ENCODE measurements at regions not wholly inside any gene's neighbourhood (a gene's known extent, or its start where the extent isn't known, plus 50 kb on each side); places are given as distances from the start of the nearest gene placed in this dataset.

GRCh38 chr3:118736107-118736506 lies 298.5 kb downstream of the IGSF11 start:
- Histone ChIP-seq H3K27me3 (ENCODE audit: low read depth, low read length) (no peaks in the 10 kb centered on the region), H3K79me2 (ENCODE audit: low read length) (no peaks in the 10 kb centered on the region), H3K9ac (ENCODE audit: low read length) (no peak overlapping the region), H3K27ac (ENCODE audit: low read length) (no peak overlapping the region), H3K9me3 (ENCODE audit: insufficient read depth, low read length) (no peaks in the 10 kb centered on the region), H3K4me1 (ENCODE audit: low read length) (no peaks in the 10 kb centered on the region), H3K36me3 (replicated peaks; ENCODE audit: low read depth, low read length) (no peaks in the 10 kb centered on the region), H3K4me3 (ENCODE audit: low read length) (no peak overlapping the region), H4K20me1 (ENCODE audit: insufficient read depth, low read length) (no peaks in the 10 kb centered on the region), H2AFZ (ENCODE audit: low read depth, low read length) (no peak overlapping the region), H3K4me2 (ENCODE audit: low read length) (no peak overlapping the region)
- no peak for TF ChIP-seq EZH2phosphoT487 (IDR thresholded peaks at IDR 0.05; ENCODE audit: low read depth)
- TF ChIP-seq CTCF (IDR thresholded peaks at IDR 0.05; ENCODE audit: low read depth, low read length): no peak

GRCh38 chr3:118740722-118741290 lies 293.8 kb downstream of the IGSF11 start:
- H3K4me2 ChIP-seq (ENCODE audit: low read length): no peak overlapping the region
- no peak overlapping the region for H3K27ac ChIP-seq (ENCODE audit: low read length)
- no peaks in the 10 kb centered on the region for H3K4me1 ChIP-seq (ENCODE audit: low read length)
- no peak overlapping the region for H3K9ac ChIP-seq (ENCODE audit: low read length)
- no peaks in the 10 kb centered on the region for H3K27me3 ChIP-seq (ENCODE audit: low read depth, low read length)
- no peaks in the 10 kb centered on the region for H3K9me3 ChIP-seq (ENCODE audit: insufficient read depth, low read length)
- H3K36me3 ChIP-seq (replicated peaks; ENCODE audit: low read depth, low read length): no peaks in the 10 kb centered on the region
- H3K79me2 ChIP-seq (ENCODE audit: low read length): no peaks in the 10 kb centered on the region
- no peaks in the 10 kb centered on the region for H4K20me1 ChIP-seq (ENCODE audit: insufficient read depth, low read length)
- H2AFZ ChIP-seq (ENCODE audit: low read depth, low read length): no peak overlapping the region
- H3K4me3 ChIP-seq (ENCODE audit: low read length): no peak overlapping the region
- TF ChIP-seq EZH2phosphoT487 (IDR thresholded peaks at IDR 0.05; ENCODE audit: low read depth): no peak
- TF ChIP-seq CTCF (IDR thresholded peaks at IDR 0.05; ENCODE audit: low read depth, low read length): no peak

GRCh38 chr3:118742760-118743159 lies 291.9 kb downstream of the IGSF11 start:
- Histone ChIP-seq H3K36me3 (replicated peaks; ENCODE audit: low read depth, low read length) (no peaks in the 10 kb centered on the region), H3K27ac (ENCODE audit: low read length) (no peak overlapping the region), H4K20me1 (ENCODE audit: insufficient read depth, low read length) (no peaks in the 10 kb centered on the region), H3K4me2 (ENCODE audit: low read length) (no peak overlapping the region), H3K9me3 (ENCODE audit: insufficient read depth, low read length) (no peaks in the 10 kb centered on the region), H3K79me2 (ENCODE audit: low read length) (no peaks in the 10 kb centered on the region), H3K27me3 (ENCODE audit: low read depth, low read length) (no peaks in the 10 kb centered on the region), H2AFZ (ENCODE audit: low read depth, low read length) (no peak overlapping the region), H3K4me3 (ENCODE audit: low read length) (no peak overlapping the region), H3K4me1 (ENCODE audit: low read length) (no peaks in the 10 kb centered on the region), H3K9ac (ENCODE audit: low read length) (no peak overlapping the region)
- no peak for TF ChIP-seq EZH2phosphoT487 (IDR thresholded peaks at IDR 0.05; ENCODE audit: low read depth)
- no peak for TF ChIP-seq CTCF (IDR thresholded peaks at IDR 0.05; ENCODE audit: low read depth, low read length)

GRCh38 chr3:118744186-118744585 lies 290.5 kb downstream of the IGSF11 start:
- no peak overlapping the region for H3K9ac ChIP-seq (ENCODE audit: low read length)

More at GRCh38 chr3:118744186-118744585, 290.5 kb downstream of the IGSF11 start:
- Histone ChIP-seq H3K4me1 (ENCODE audit: low read length) (no peaks in the 10 kb centered on the region), H3K27me3 (ENCODE audit: low read depth, low read length) (no peaks in the 10 kb centered on the region), H3K9me3 (ENCODE audit: insufficient read depth, low read length) (no peaks in the 10 kb centered on the region), H3K4me3 (ENCODE audit: low read length) (no peak overlapping the region), H4K20me1 (ENCODE audit: insufficient read depth, low read length) (no peaks in the 10 kb centered on the region), H3K36me3 (replicated peaks; ENCODE audit: low read depth, low read length) (no peaks in the 10 kb centered on the region), H3K79me2 (ENCODE audit: low read length) (no peaks in the 10 kb centered on the region), H2AFZ (ENCODE audit: low read depth, low read length) (no peak overlapping the region), H3K4me2 (ENCODE audit: low read length) (no peak overlapping the region), H3K27ac (ENCODE audit: low read length) (no peak overlapping the region)
- no peak for TF ChIP-seq CTCF (IDR thresholded peaks at IDR 0.05; ENCODE audit: low read depth, low read length)
- TF ChIP-seq EZH2phosphoT487 (IDR thresholded peaks at IDR 0.05; ENCODE audit: low read depth): no peak

All from OCI-LY3 (cell line).